IPS-NIHi11 (cell line): ENCODE measurements at regions not wholly inside any gene's neighbourhood (a gene's known extent, or its start where the extent isn't known, plus 50 kb on each side); places are given as distances from the start of the nearest gene placed in this dataset.
"Not testable (repeated sequence)": the region's sequence is repeated elsewhere in the genome, so short reads cannot be mapped to it uniquely, and the experiment has no call there.

Experiments
- DNase-seq: peaks from one replicate; pipeline ENCODE4 v3.0.0; 2012; ENCODE audit warnings: mixed read lengths, low spot score

DNA sequence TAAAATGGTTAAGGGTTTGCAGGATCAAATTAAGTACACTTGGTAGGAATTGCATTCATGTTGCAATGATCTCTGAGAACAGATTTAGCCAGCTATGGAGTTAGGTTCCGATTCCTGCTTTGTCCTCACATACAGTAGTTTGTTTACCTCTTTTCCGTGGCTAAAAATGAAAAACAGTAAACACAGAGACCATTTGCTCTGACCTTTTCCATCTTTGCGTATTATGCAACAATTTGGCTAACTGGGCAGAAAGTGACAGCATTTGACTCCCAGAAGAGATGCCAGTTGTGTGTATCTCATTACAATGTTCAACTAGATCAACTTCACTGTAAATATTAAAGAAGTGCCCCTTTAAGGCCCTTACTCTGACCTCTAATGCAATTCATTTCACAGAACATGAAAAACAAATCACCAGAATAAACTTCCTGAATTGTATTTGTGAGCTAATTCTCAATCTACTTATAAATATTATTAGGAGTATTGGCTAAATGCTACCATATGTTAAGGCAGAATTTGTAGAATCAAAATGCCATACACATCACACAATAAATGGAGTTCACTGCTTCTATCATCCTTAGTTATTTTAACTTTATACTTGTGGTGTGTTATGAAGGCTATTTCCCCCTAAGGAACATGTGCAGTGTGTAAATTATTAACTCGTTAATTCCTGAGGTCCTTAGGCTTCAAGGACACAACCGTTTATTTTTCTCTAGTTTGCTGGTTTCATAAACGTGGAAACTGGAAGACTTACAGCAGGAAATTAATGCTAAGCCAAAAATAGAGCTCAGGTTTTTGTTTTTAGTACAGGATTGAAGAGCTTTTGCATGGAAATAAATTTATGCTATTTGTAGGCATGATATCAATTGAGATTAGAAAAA is 380.7 kb upstream of the CITED2 start:
- DNase-seq: no peak

DNA sequence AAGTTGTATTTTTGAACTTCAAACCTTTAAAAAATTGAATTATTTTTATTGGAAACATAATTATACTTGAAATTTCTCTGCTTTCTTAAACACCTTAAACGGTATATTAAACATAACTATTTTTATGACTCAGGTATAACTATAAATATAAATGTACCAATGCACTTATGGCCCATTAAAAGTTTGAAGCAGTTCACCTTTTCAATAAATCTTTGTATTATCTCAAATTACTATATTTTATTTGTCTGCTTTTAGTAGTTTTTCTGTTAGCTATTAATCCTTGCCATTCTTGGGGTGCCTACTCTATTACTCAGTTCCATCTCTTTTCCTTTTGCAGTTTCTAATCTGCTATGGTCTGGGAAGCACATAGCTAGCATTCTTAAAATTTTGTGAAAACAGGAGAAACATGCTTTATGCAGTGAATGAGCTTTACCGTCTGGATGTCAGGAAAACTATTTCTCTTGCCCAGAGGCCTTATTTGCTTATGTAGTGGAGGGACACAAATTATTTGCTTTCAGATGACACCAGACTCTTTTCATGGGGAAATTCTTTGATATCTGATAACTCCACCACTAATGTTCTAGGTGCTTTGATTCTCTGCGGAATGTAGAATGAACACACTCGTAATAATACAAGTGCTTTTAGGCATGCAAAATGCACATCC is 378.9 kb upstream of the CITED2 start:
- no peak for DNase-seq

DNA sequence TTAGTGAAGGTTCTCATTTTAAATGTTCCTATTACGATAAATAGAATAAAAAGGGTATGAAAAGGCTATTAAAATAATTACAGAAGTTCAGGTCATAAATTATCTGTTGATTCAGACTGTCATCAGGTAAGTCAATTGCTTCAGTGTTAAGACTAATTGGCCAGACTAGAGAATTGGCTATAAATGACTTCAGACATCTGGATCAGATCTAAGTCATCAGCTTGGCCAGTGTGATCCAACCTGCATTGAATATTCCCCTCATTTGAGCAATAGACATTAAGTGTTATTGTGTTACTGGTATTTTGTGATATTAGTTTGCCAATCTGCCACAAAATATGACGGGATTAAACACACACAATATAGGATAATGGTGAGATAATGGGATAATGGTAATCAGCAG is 377.6 kb upstream of the CITED2 start:
- DNase-seq: no peak

GRCh38 chr6:139751179-139751578 is 376.7 kb upstream of the CITED2 start:
- no peak for DNase-seq

- no peak for DNase-seq
Observed at GRCh38 chr6:139748353-139749146, 374.1 kb upstream of the CITED2 start.

GRCh38 chr6:139747154-139747553 is 372.7 kb upstream of the CITED2 start:
- no peak for DNase-seq

GRCh38 chr6:139744891-139745290 is 370.4 kb upstream of the CITED2 start:
- DNase-seq: no peak

DNA sequence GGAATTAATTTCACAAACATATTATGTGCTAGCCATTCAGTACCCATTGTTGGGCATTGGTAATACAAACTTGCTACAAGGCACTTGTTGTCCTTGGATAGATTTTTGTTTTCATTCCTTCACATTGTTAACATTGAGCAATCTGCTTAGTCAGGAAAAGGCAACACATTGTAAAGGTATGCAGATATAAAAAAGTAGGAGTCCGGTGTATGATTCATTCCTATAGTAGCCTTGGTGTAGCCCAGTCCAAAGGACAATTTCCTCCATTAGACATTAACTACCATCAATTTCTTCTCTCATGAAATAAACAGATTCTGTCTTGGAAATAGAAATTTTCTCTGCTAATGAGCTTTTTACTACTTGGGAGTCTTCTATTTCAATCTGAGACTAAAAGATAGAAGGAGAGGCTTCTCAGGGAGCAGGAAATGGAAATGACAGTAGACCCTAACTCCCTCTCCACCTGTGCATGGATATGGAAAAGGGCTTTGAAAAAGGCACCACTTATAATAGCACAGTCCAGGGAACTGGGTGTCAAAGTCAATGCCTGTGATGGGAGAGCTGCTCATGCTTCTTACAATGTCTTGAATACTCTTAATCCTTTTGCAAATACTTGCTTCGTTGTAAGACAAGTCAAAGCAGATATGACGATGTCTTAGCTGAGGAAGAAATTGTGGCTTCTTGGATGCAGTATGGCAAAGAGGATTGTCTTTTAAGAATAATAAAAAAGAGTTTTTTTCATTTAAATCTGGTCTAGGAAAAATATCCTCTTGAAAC is 369.4 kb upstream of the CITED2 start:
- no peak for DNase-seq

- no peak for DNase-seq
Observed at GRCh38 chr6:139742671-139743070, 368.2 kb upstream of the CITED2 start.

DNA sequence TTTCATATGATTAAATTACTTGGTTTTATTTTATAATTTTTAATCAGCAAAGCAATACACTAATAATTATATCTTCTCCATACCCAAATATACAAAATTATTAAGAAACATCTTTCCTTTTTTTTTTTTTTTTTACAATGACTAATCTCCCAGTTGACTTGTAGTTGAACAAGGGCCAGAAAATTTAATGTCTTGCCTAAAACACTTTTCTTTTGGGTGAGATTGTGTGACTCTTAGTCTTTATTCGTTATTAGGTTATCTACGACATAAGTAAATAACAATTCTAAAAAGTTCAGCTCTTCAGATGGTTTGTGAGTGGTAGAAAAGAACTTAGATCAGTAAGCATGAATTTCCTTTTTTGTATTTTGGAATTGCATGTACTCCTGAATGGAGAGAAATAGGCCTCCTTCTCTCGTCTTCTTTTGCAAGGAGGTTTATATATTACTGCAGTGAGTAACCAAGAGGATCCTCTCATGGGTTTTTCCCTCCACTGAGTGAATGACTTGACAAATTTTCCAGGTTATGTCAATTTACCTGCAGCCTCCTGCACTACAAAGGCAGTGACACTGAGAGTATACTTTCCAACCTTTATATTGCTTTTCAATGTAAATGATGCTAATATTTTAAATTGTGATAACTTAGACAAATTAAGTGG is 364.5 kb upstream of the CITED2 start:
- no peak for DNase-seq

DNA sequence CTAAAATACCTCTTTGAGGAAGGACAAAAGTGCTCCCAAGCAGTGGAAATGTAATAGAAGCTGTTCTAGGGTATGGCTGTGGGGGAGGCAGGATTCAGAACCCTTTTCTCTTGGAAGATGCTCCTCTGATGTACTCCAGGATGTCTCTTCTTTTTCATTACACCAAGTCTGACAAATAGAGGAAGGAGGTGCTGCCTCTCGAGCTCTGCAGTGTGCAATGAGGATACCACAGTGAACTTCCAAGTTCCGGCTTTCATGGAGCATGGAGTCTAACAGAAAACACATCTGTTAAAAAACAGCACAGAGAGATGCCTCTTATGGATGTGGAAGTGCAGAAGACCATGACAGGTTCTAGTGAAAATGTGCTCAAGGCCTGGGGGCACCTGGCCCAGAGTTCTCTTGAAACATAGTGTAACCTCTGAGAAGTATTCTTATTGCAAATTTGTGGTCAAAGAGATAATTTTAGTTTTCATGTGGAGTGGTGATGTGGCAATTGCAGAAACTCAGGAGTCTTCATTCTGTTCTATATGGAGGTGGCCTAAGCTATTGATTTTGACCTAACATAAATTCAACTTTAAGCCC is 362.0 kb upstream of the CITED2 start:
- DNase-seq: no peak

DNA sequence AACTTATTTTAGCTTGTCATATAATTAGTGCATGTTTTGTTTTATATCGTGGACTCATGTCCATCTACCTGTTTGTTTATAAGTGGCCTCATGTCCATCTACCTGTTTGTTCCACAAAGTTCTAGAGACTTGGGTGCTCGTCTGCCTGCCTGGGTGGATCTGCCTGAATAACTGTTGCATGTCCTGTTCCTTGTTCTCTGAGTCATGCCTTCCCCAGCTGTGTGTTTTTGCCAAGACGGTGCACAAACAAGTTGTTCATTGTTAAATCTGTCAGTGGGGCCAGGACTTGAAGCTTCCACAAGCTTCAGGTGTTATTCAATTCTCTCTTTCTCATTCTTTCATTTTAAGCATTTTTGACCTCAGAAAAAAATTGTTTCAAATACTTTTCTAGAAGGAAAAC is 358.0 kb upstream of the CITED2 start:
- no peak for DNase-seq

DNA sequence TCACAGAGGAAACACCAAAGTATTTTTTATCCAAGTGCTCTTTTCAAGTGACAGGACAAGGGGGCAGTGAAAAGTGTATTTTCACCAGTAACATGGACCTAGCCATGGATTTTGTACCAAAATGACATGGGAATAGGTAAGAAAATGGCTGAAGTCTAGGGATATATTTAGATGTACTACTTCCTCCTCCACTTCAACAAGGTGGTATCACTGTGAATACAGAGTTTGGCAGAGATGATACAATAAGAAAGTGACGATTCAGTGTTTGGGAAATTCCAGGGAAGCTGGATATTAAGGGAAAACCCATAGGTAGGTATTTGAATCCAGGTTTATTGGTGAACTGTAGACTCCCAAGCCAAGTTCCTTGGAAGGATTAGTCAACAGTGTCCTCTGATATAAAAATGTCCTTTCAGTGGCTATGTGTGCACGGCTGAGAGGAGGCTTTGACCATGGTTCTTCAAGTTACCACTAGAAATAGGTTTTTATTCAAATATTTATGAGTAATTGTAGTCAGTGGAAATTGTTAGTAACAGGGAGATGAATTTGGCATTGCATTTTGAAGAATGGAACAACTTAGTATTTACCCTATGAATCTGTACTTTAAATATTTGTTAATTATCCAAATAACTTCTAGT is 356.0 kb upstream of the CITED2 start:
- no peak for DNase-seq

DNA sequence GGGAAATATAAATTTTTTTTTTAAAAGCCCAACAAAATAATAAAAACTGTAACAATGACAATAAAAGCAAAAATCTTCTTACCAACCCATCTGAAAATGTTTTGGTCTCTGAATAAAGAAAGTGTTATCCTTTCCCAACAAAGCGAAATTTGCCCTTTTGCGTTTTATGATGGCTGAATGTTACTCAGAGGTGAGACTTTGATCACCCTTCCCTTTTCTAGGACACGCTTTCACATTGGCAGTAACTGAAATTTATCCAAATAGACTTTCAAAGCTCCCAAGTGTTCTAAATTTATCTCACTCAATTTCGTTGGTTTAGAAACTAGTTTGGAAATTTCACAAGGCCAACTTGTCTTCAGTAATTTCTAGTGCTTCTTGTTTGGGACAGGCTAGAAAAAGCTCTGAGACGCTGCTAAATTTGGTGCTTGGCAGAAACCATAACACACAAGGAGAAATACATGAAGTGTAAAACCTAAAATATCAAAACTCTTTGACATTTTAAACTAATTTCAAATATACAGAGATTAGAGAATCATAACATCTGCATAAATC is 354.5 kb upstream of the CITED2 start:
- no peak for DNase-seq

DNA sequence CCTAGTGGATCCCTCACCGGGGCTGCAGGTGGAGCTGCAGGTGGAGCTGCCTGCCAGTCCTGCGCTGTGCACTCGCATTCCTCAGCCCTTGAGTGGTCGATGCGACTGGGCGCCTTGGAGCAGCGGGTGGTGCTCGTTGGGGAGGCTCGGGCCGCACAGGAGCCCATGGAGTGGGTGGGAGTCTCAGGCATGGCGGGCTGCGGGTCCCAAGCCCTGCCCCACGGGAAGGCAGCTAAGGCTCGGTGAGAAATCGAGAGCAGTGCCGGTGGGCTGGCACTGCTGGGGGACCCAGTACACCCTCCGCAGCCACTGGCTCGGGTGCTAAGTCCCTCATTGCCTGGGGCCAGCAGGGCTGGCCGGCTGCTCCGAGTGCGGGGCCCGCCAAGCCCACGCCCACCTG is 351.8 kb upstream of the CITED2 start:
- DNase-seq: not testable (repeated sequence)

GRCh38 chr6:139722530-139722929 is 348.1 kb upstream of the CITED2 start:
- DNase-seq: no peak

GRCh38 chr6:139721954-139722353 is 347.5 kb upstream of the CITED2 start:
- DNase-seq: no peak

DNA sequence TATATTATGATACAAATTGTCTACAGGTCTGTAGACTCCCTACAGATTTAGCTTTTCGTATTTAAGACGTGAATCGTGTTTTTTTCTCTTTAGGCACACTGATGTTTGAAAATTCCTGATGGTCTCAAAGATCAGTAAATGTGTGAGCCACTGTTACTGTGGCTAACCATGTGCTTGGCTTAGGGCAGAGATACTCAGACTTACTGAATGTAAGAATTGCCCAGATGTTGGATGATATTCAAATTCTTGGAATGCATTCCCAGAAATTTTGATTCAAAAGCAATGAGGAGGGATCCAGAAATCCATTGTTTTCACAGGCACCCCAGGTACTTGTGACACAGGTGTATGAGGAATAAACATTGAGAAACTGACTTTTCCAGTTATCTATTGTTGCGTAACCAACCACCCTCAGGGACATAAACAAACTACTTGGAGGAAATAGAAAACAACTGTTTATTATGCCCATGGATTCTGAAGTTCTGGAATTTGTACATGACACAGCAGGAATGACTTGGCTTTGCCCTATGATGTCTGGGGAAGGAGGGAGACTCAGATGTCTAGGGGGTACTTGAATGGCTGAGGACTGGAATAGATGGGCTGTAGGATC is 339.6 kb upstream of the CITED2 start:
- DNase-seq: no peak

- DNase-seq: no peak
Observed at GRCh38 chr6:139713424-139713823, 339.0 kb upstream of the CITED2 start.

GRCh38 chr6:139712830-139713229 is 338.4 kb upstream of the CITED2 start:
- DNase-seq: no peak
